SW 1271 (cell line): ENCODE measurements at regions not wholly inside any gene's neighbourhood (a gene's known extent, or its start where the extent isn't known, plus 50 kb on each side); places are given as distances from the start of the nearest gene placed in this dataset.
A peak's percentile ranks its signal among the peaks of the same experiment; 100 is the strongest.
"Not testable (repeated sequence)": the region's sequence is repeated elsewhere in the genome, so short reads cannot be mapped to it uniquely, and the experiment has no call there.

Experiments used
- DNase-seq, 2 experiments: peaks; one replicate each; lab custom pipeline; 2025; lab: John Stamatoyannopoulos, UW

- DNase-seq, result no peak
Measured at GRCh38 chr10:31124852-31125251, 93.2 kb upstream of the ZNF438 start.

- no peak for DNase-seq
Measured at GRCh38 chr10:31125789-31126188, 94.1 kb upstream of the ZNF438 start.

- no peak for DNase-seq
Measured at GRCh38 chr10:31126593-31126992, 94.9 kb upstream of the ZNF438 start.

GRCh38 chr10:31128536-31128935, 96.9 kb upstream of the ZNF438 start:
- DNase-seq, result no peak

- DNase-seq, result no peak
Measured at GRCh38 chr10:31129271-31129670, 97.6 kb upstream of the ZNF438 start.

GRCh38 chr10:31129880-31130405, 98.3 kb upstream of the ZNF438 start:
- DNase-seq, result no peak

GRCh38 chr10:31130406-31130805, 98.7 kb upstream of the ZNF438 start:
- DNase-seq, result no peak

GRCh38 chr10:31131251-31131650, 99.6 kb upstream of the ZNF438 start:
- no peak for DNase-seq

- DNase-seq, result no peak
Measured at GRCh38 chr10:31132681-31133244, 101.1 kb upstream of the ZNF438 start.

GRCh38 chr10:31133251-31133791, 101.7 kb upstream of the ZNF438 start:
- no peak for DNase-seq

- DNase-seq, result no peak
Measured at GRCh38 chr10:31133792-31134310, 102.2 kb upstream of the ZNF438 start.

GRCh38 chr10:31134311-31134952, 102.8 kb upstream of the ZNF438 start:
- peak in 1 of 2 experiments; percentile 65 for DNase-seq

GRCh38 chr10:31135171-31135570, 103.5 kb upstream of the ZNF438 start:
- DNase-seq, result no peak

- not testable (repeated sequence) for DNase-seq
Measured at GRCh38 chr10:31135791-31136190, 104.1 kb upstream of the ZNF438 start.

- DNase-seq, result no peak
Measured at GRCh38 chr10:31136386-31136785, 104.7 kb upstream of the ZNF438 start.

GRCh38 chr10:31136930-31137885, 105.5 kb upstream of the ZNF438 start:
- no peak for DNase-seq

GRCh38 chr10:31138026-31138553, 106.4 kb upstream of the ZNF438 start:
- DNase-seq, result no peak

GRCh38 chr10:31139497-31139896, 107.8 kb upstream of the ZNF438 start:
- DNase-seq, result no peak

GRCh38 chr10:31140716-31141115, 109.1 kb upstream of the ZNF438 start:
- DNase-seq, result no peak

GRCh38 chr10:31142026-31142425, 110.4 kb upstream of the ZNF438 start:
- no peak for DNase-seq

GRCh38 chr10:31143331-31143935, 111.8 kb upstream of the ZNF438 start:
- DNase-seq, result no peak
